K562 (cell line): ENCODE measurements at regions not wholly inside any gene's neighbourhood (a gene's known extent, or its start where the extent isn't known, plus 50 kb on each side); places are given as distances from the start of the nearest gene placed in this dataset.

Experiments used
- ATAC-seq: fragments of 200-7000 bp; cut with Tn5 transposase; 3 replicates; pipeline ENCODE4 v1.9.1; 2020; ENCODE audit warnings: moderate library complexity
- BruUV-seq: library from RNA; stranded (reverse); fragments of 400-500 nt; replicated peaks from 2 replicates; lab custom pipeline; 2021; lab: Mats Ljungman, UMichigan
- CTCF ChIA-PET: fragments of 300-600 bp; formaldehyde crosslinking; extraction: SDS; loops from one replicate; lab custom pipeline; 2021; ENCODE audit warnings: low intra/inter-chr PET ratio; lab: Yijun Ruan, JAX
- POLR2A ChIA-PET: fragments of 300-600, 350-650 bp; sonication (Branson Sonifier 250); formaldehyde crosslinking; extraction: SDS; loops from one replicate; lab custom pipeline; 2021; ENCODE audit warnings: antibody characterized with exemption, inconsistent platforms; lab: Yijun Ruan, JAX
- DNase-seq, 4 experiments: peaks; one replicate each; pipeline versions ENCODE4 v3.0.0 to v3.0.0-alpha.2; 2011 to 2018; ENCODE audit warnings: low spot score in 3 of 4, mixed read lengths in 3 of 4; ENCODE audit errors: extremely low read depth in 1 of 4
- FAIRE-seq: peaks from 2 replicates; lab custom pipeline; 2011; peaks lifted over from hg19 to GRCh38; lab: Jason Lieb, UNC
- H2AFZ ChIP-seq: 2 replicates; pipeline ENCODE4 v1.6.0; 2011; ENCODE audit warnings: low read depth, low read length, control low read depth, inconsistent platforms
- H3K27ac ChIP-seq: fragments of 200-600 bp; 3 replicates; pipeline ENCODE4 v1.8.0; 2011; ENCODE audit warnings: low read depth, mild to moderate bottlenecking, control low read depth, inconsistent platforms, low read length, moderate library complexity, mixed read lengths; ENCODE audit errors: extremely low read depth
- H3K27me3 ChIP-seq, 2 experiments: fragments of 300-600 bp in 1 of 2; 2 replicates in 1 of 2; 3 replicates in 1 of 2; pipeline versions ENCODE4 v1.6.0 to v1.8.0; 2011; ENCODE audit warnings: inconsistent platforms in 2 of 2, low read length in 2 of 2, mild to moderate bottlenecking in 1 of 2, mixed read lengths in 1 of 2, moderate library complexity in 1 of 2; ENCODE audit not compliant: control insufficient read depth in 2 of 2, insufficient read depth in 2 of 2
- H3K36me3 ChIP-seq: fragments of 300-600 bp; 3 replicates; pipeline ENCODE4 v1.8.0; 2011; ENCODE audit warnings: mild to moderate bottlenecking, low read length, inconsistent platforms; ENCODE audit not compliant: control insufficient read depth, insufficient read depth
- H3K4me1 ChIP-seq, 2 experiments: fragments of 200-600 bp in 1 of 2; replicated peaks in 1 of 2; 2 replicates in 1 of 2; 3 replicates in 1 of 2; pipeline versions ENCODE4 v1.5.1 to v1.8.0; 2011; ENCODE audit warnings: inconsistent platforms in 2 of 2, low read length in 2 of 2, mild to moderate bottlenecking in 1 of 2, mixed read lengths in 1 of 2, moderate library complexity in 1 of 2; ENCODE audit not compliant: control insufficient read depth in 2 of 2, insufficient read depth in 2 of 2
- H3K4me2 ChIP-seq: 2 replicates; pipeline ENCODE4 v1.6.1; 2011; ENCODE audit warnings: low read length, control low read depth, inconsistent platforms, mixed read lengths; ENCODE audit not compliant: insufficient read depth
- H3K4me3 ChIP-seq: fragments of 200-600 bp; sonication (generic), shearing (Covaris generic); 2 replicates; pipeline ENCODE4 v1.5.1; 2016; ENCODE audit warnings: control low read depth, inconsistent platforms
- H3K79me2 ChIP-seq: fragments of 200-600 bp; 3 replicates; pipeline ENCODE4 v1.8.0; 2011; ENCODE audit warnings: low read length, inconsistent platforms; ENCODE audit not compliant: control insufficient read depth, insufficient read depth
- H3K9ac ChIP-seq, 2 experiments: 2 replicates each; pipeline versions ENCODE4 v1.6.0 to v1.6.1; 2011; ENCODE audit warnings: low read depth in 2 of 2, low read length in 2 of 2, control low read depth in 1 of 2, inconsistent platforms in 1 of 2, mild to moderate bottlenecking in 1 of 2, mixed read lengths in 1 of 2; ENCODE audit not compliant: insufficient read depth in 1 of 2
- H3K9me1 ChIP-seq: one replicate; pipeline ENCODE4 v1.6.0; 2011; ENCODE audit warnings: inconsistent platforms, mild to moderate bottlenecking, low read length, moderate library complexity; ENCODE audit not compliant: control insufficient read depth, insufficient read depth
- H3K9me3 ChIP-seq: replicated peaks from 2 replicates; pipeline ENCODE4 v1.5.1; 2011; ENCODE audit warnings: low read depth, low read length, inconsistent platforms; ENCODE audit not compliant: control insufficient read depth, insufficient read depth
- H4K20me1 ChIP-seq: replicated peaks from 2 replicates; pipeline ENCODE4 v1.6.1; 2011; ENCODE audit warnings: low read length, inconsistent platforms, mixed read lengths; ENCODE audit not compliant: control insufficient read depth, insufficient read depth
- FUS ChIP-seq: fragments of 200-400 bp; formaldehyde crosslinking; optimal IDR thresholded peaks from 2 replicates; pipeline ENCODE3; 2017; ENCODE audit warnings: low read depth, low read length
- HDAC1 ChIP-seq, 2 experiments: fragments of 450-650 bp; IDR thresholded peaks; 2 replicates each; pipeline ENCODE4 v1.6.1; 2016 to 2017; ENCODE audit warnings: inconsistent platforms in 1 of 2, mild to moderate bottlenecking in 1 of 2, moderate library complexity in 1 of 2
- HNRNPH1 ChIP-seq: fragments of 200-400 bp; formaldehyde crosslinking; optimal IDR thresholded peaks from 2 replicates; pipeline ENCODE3; 2017; ENCODE audit warnings: low read depth, mild to moderate bottlenecking, low read length, moderate library complexity
- LARP7 ChIP-seq: fragments of 450-650 bp; IDR thresholded peaks from 2 replicates; pipeline ENCODE4 v1.6.1; 2016
- MTA2 ChIP-seq: fragments of 450-650 bp; IDR thresholded peaks from 2 replicates; pipeline ENCODE4 v1.6.1; 2016; ENCODE audit warnings: low read depth
- NFYB ChIP-seq: IDR thresholded peaks from 2 replicates; pipeline ENCODE4 v1.6.1; 2011; ENCODE audit warnings: mild to moderate bottlenecking, moderate library complexity; ENCODE audit not compliant: insufficient read length; ENCODE audit errors: extremely low read depth
- SETDB1 ChIP-seq: IDR thresholded peaks from one replicate; pipeline ENCODE4 v1.6.1; 2012; ENCODE audit warnings: low read length, control low read depth, inconsistent platforms
- SRSF3 ChIP-seq: fragments of 200-400 bp; formaldehyde crosslinking; IDR thresholded peaks from 2 replicates; pipeline ENCODE4 v1.6.1; 2016; ENCODE audit warnings: mild to moderate bottlenecking, low read length, moderate library complexity; ENCODE audit not compliant: insufficient read depth
- XRCC3 ChIP-seq: fragments of 450-650 bp; IDR thresholded peaks from 2 replicates; pipeline ENCODE4 v1.6.1; 2017; ENCODE audit warnings: mild to moderate bottlenecking, moderate library complexity
- ZBTB8A ChIP-seq: fragments of 450-650 bp; IDR thresholded peaks from 2 replicates; pipeline ENCODE4 v1.6.1; 2018; ENCODE audit warnings: mild to moderate bottlenecking, moderate library complexity; ENCODE audit not compliant: partially characterized antibody
- ZEB2 ChIP-seq: fragments of 450-650 bp; IDR thresholded peaks from 2 replicates; pipeline ENCODE4 v1.6.1; 2016
- WGBS: fragments of 100-300 bp; shearing (Covaris generic); methylation state at CpG from one replicate; pipeline ENCODE4 v1.1.6; 2016; ENCODE audit warnings: low coverage, mixed read lengths; ENCODE audit not compliant: insufficient coverage; ENCODE audit errors: missing lambda C conversion rate; 5-methylcytosine and 5-hydroxymethylcytosine counted together
- in situ Hi-C: fragments of 300-500 bp; cut with MboI; formaldehyde crosslinking; loops from 4 replicates; pipeline ENCODE4 v1.15.0; 2018; ENCODE audit warnings: inconsistent platforms, mixed read lengths
- intact Hi-C: fragments of 100-400 bp; cut with micrococcal nuclease; formaldehyde crosslinking; loops from 2 replicates; pipeline ENCODE4 v1.14.2; 2022

DNA sequence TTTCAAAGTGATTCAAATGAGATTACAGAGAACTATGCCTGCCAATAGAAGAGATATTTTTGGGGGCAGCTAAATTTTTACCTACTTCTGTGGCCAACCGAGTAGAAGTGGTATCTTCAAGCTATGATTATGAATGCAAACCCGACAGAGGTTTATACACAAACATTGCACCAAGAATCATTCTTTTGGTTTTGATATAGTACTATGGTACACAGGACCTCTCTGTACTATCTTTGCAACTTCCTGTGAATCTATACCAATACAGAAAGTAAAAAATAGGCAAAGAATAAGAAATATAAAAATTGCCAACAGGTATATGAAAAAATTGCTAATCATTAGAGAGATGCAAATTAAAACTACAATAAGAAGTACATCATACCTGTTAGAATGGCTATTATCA is 103.2 kb upstream of the VIPR2 start:
- ATAC-seq (no peak), DNase-seq (no peak), FAIRE-seq (no peak)
- Histone ChIP-seq H3K4me2 (no peak overlapping the region), H3K4me1 (no peaks in the 10 kb centered on the region), H2AFZ (no peak overlapping the region), H3K4me3 (no peak overlapping the region), H3K9ac (no peak overlapping the region), H3K79me2 (no peaks in the 10 kb centered on the region), H3K9me3 (no peaks in the 10 kb centered on the region), H4K20me1 (no peaks in the 10 kb centered on the region), H3K27me3 (peaks cover 2 to 10% of the 10 kb centered on the region in 2 experiments; a peak in 2 of 5 replicates), H3K27ac (no peak overlapping the region), H3K9me1 (no peaks in the 10 kb centered on the region), H3K36me3 (no peaks in the 10 kb centered on the region)
- ChIA-PET CTCF (no interaction called here), POLR2A (no interaction called here)
- intact Hi-C loops (no loop called here), in situ Hi-C loops (no loop called here)
- WGBS, result 0% methylated on average over 2 of the region's 2 CpGs
- TF ChIP-seq SRSF3 (no peak), ZBTB8A (no peak), HDAC1 (IDR thresholded peaks at IDR 0.05) (no peak), HNRNPH1 (no peak), FUS (no peak), ZEB2 (no peak), MTA2 (no peak), NFYB (no peak), LARP7 (no peak), SETDB1 (no peak), XRCC3 (no peak)
- BruUV-seq, result no TSS peak
